Retina (tissue), 1 donor: ENCODE measurements at regions not wholly inside any gene's neighbourhood (a gene's known extent, or its start where the extent isn't known, plus 50 kb on each side); places are given as distances from the start of the nearest gene placed in this dataset.
"Not testable (repeated sequence)": the region's sequence is repeated elsewhere in the genome, so short reads cannot be mapped to it uniquely, and the experiment has no call there.

ENCODE experiments used
- DNase-seq: peaks from one replicate; pipeline ENCODE4 v3.0.0-alpha.2; 2016

DNA sequence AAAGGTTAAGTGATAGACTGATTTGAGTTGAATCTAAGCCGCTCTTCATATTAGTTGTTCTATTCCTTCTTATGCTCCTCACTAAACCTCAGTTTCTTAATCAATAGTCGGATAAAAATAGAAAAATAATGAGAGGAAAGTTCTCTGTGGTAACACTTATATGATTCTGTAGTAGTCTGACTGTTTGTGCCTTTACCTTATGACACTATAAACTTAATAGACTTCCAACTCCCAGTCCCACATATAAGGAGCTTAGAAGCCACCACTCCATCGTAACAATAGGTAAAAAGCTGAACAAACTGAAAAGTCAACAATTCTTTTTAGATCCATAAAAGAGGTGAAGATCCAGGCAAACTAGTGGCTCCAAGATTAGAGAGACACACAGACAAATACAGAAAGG lies 192.3 kb downstream of the SPDYE17 start:
- not testable (repeated sequence) for DNase-seq

GRCh38 chr7:76839214-76839613 lies 192.9 kb downstream of the SPDYE17 start:
- DNase-seq: not testable (repeated sequence)

DNA sequence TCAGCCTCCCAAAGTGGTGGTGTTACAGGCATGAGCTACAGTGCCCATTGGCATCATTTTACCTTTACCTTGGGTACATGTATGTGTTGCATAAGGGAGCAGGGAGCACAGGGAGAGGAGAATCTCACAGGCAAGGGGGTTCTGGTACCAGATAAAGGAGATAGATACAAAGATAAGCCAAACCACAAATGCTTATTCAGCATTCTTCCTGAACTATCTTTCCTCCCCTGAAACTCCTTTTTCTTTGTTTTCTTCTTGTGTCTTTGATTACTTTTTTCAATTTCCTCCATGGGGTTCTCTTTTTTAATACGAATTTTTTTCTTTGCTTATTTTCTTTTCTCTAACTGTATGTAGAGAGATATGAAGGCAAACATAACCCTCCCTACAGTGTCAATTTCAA lies 193.8 kb downstream of the SPDYE17 start:
- DNase-seq: not testable (repeated sequence)

- not testable (repeated sequence) for DNase-seq
Measured at GRCh38 chr7:76829233-76829632, 202.2 kb upstream of the POMZP3 start.

DNA sequence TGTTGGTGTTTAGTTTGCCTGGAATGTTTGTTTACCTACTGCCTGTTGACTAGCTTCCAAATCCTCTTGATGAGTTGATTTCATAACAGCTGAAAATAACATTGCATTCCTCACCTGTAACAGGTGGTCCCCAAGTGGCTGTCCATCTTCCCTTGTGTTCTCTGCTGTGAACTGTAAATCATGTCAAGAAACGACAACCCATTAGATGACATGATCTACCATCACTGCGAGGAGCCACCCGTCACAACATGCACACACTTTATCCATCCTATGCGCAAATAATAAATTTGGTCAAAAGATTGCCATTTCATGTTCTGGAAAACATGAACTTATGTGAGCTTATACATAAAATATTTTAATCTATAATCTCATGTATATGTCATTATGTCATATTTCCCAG lies 199.1 kb upstream of the POMZP3 start:
- not testable (repeated sequence) for DNase-seq

- DNase-seq: not testable (repeated sequence)
Measured at GRCh38 chr7:76809856-76810255, 182.8 kb upstream of the POMZP3 start.

DNA sequence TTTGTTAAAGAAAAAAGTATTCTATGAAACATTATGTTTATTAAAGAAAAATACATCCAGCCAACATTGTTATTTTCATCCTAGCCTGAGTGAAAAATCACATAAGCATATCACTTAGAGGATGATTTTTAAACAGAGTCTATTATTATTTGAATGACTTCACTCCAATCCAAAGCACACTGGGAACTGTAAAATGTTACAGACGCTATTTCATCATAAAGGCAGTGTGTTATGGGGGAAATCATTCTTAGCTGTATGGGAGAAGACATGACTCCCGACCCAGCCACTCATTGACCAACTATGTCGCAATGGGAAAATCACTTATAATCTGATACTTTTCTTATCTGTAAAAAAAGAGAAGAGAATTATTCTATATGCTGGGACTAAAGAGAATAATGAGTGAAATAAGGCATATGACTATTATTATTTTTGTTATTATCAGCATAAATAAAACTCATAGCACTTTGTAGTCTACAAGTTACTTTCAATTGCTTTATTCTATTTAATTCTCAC lies 180.6 kb upstream of the POMZP3 start:
- DNase-seq: not testable (repeated sequence)

- not testable (repeated sequence) for DNase-seq
Measured at GRCh38 chr7:76806460-76806859, 179.4 kb upstream of the POMZP3 start.

DNA sequence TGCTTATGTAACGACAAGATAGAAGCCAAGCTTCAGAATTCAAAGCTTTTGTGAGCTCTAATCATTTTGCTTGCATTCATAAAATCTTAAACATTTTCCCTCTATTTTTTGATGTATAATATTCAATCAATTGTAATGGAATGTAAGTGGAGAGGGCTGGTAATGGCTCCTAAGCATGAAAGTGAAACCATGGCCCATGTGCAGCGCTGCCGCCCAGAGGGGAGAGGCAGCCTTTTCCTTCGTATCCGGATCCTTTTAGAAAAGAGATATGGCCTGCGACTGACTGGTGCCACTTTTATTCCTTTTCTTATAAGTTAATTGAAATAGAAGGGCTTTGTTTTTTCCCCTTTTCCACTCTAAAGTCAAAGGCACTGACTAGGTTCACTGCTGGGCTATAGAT lies 178.9 kb upstream of the POMZP3 start:
- DNase-seq: not testable (repeated sequence)

DNA sequence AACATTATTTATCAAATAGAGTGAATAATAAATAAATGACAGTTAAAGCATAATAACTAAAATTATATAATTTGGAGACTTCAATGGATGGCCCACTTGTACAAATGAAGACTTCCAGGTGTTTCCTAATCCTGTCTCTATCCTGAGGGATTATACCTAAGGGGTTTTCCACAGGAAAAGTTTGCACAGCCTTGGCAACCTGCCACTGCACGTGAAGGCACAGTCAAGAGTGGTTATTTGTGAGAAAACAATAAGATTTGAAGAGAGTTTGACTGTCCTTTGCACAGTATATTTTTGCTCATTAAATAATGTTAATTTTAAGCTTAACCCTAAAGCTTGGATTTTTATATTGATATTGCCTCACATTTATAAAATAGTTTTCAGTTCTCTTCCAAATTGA lies 178.2 kb upstream of the POMZP3 start:
- DNase-seq: not testable (repeated sequence)

DNA sequence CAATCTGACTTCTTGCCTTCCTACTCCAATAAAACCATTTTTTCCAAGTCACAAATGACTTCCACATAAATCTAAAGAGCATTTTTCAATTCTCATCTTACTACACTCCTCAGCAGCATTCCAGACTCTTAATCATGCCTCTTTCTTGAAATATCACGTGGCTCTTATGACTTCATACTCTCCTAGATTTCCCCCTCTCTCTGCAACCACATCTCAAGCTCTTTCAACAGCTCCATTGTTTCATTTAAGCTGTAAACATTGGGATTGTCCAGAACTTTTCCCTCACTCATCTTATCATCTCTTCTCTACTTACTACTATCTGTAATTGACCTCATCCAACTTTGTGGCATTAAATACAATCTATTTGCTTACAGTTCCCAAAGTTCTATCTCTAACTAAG lies 170.6 kb upstream of the POMZP3 start:
- not testable (repeated sequence) for DNase-seq

DNA sequence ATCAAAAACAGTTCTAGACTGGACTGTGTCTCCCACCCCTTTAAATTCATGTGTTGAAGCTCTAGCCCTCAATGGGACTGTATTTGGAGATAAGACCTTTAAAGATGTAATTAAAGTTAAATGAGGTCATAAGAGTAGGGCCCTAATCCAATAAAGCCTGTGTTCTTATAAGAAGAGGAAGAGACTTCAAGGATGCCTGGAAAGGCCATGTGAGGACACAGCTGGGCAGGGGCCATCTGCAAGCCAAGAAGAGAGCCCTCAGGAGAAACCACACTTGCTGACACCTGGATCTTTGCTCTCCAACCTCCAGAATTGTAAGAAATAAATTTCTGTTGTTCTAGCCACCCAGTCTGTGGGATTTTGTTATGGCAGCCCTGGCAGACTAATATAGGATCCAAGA lies 153.6 kb upstream of the POMZP3 start:
- not testable (repeated sequence) for DNase-seq

DNA sequence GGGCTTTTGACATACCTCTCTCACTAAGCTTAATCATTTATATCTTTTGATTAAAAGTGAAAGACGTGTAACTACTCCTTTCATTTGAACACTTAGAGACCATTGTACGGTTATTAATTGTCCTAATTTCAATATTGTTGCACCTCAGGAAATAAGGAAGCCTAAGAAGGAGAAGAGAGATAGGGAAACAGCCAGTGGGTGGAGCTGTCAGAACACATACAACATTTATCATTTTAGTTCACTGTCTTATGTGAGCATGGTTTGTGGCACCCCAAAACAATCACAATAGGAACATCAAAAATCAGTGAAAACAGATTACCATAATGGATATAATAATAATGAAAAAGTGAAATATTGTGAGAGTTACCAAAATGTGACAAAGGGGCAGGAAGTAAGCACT lies 147.2 kb upstream of the POMZP3 start:
- DNase-seq: not testable (repeated sequence)

- DNase-seq: not testable (repeated sequence)
Measured at GRCh38 chr7:76771980-76772379, 144.9 kb upstream of the POMZP3 start.

- not testable (repeated sequence) for DNase-seq
Measured at GRCh38 chr7:76763977-76764376, 136.9 kb upstream of the POMZP3 start.

- DNase-seq: not testable (repeated sequence)
Measured at GRCh38 chr7:76760546-76761220, 133.6 kb upstream of the POMZP3 start.

GRCh38 chr7:76739538-76739937 lies 112.5 kb upstream of the POMZP3 start:
- peak; percentile 30 for DNase-seq

GRCh38 chr7:76736724-76737123 lies 109.6 kb upstream of the POMZP3 start:
- not testable (repeated sequence) for DNase-seq

DNA sequence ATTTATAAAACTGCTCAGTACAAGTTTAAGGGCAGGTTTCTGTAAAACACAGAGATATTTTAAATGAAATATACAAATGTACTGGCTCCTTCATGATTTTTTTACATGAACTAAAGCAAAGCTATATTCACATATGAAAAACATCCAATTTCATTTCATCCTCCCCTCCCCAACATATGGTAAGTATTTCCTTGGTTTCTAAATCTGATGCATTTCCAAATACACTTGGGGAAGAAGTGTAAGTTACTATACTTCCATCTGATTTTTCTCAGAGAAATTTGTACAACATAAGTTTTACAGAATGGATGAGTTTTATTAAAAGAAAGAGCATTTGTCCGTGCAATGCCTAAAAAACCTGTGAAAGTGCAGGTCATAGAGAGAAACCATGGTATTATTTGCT lies 109.0 kb upstream of the POMZP3 start:
- not testable (repeated sequence) for DNase-seq

DNA sequence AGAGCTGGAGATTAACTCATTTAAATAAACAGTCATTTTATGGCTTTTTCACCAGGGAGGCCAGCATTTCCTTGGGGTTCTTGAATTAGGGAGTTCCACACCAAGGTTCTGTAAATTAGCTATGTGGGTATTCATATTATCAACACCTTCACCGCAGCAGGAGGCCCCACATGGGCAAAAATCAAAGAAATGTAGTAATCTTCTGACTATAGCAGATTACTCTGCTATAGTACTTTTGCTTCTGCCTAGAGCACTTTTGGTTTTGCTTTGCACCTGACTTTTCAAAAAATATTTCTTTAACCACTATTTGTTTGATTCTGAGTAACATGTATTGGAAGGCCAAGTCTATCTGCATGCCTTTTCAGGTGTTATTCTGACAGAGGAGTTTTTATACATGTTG lies 108.6 kb upstream of the POMZP3 start:
- not testable (repeated sequence) for DNase-seq

GRCh38 chr7:76728571-76728974 lies 101.5 kb upstream of the POMZP3 start:
- DNase-seq: not testable (repeated sequence)

- DNase-seq: not testable (repeated sequence)
Measured at GRCh38 chr7:76723928-76724327, 96.8 kb upstream of the POMZP3 start.

GRCh38 chr7:76716551-76716950 lies 89.5 kb upstream of the POMZP3 start:
- DNase-seq: not testable (repeated sequence)

DNA sequence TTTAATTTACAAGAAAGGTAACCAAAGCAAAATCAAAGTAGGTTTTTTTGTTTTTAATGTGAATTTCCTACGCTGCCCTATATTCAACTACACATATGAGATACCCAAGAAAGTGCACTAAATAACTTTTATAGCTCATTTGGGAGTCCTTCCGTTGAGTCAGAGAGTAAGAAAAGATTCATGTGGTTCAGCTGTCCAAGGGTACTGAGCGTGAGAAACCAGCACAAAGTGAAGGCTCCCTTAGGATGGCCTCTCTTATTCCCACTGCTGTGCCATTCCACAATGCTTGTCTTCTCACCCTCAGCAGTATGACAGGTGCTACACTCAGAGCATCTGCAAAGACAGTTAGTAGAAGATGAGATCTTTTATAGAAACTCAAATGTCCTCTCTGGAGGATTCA lies 85.8 kb upstream of the POMZP3 start:
- not testable (repeated sequence) for DNase-seq

DNA sequence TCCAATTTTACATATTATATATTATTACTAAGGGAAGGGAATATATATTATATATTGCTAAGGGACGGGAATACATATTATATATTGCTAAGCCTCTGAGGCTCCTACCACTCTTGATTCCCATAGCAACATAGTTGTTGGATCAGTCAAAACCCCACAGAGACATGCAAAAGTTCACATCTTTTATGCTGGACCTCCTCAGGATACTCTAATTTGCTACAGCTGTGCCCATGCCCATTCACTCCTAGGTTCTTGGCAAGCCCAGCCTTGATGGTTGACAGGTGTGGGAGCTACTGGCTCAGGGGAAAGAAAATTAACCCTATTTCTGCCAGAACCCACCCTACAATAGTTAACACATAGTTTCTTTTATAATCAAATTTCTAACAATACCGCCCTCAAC lies 84.6 kb upstream of the POMZP3 start:
- DNase-seq: peak; percentile 9
